Karpas-422 (cell line): ENCODE measurements at regions not wholly inside any gene's neighbourhood (a gene's known extent, or its start where the extent isn't known, plus 50 kb on each side); places are given as distances from the start of the nearest gene placed in this dataset.

Source experiments
- DNase-seq: peaks from one replicate; pipeline ENCODE4 v3.0.0-alpha.2; 2015
- H2AFZ ChIP-seq: fragments of 200-600 bp; sonication (generic); 2 replicates; pipeline ENCODE4 v1.6.1; 2014; ENCODE audit warnings: antibody characterized with exemption, low read length, mixed read lengths
- H3K27ac ChIP-seq: fragments of 200-600 bp; sonication (generic); 2 replicates; pipeline ENCODE4 v1.5.1; 2014; ENCODE audit warnings: mild to moderate bottlenecking, low read length, moderate library complexity
- H3K27me3 ChIP-seq: fragments of 200-600 bp; sonication (generic); 2 replicates; pipeline ENCODE4 v1.6.1; 2014; ENCODE audit warnings: low read length, mixed read lengths
- H3K36me3 ChIP-seq: fragments of 200-600 bp; sonication (generic); 2 replicates; pipeline ENCODE4 v1.6.1; 2014; ENCODE audit warnings: low read length, mixed read lengths; ENCODE audit not compliant: insufficient read depth
- H3K4me1 ChIP-seq: fragments of 200-600 bp; sonication (generic); 2 replicates; pipeline ENCODE4 v1.6.1; 2014; ENCODE audit warnings: mild to moderate bottlenecking, low read length, mixed read lengths
- H3K4me2 ChIP-seq: fragments of 200-600 bp; sonication (generic); 2 replicates; pipeline ENCODE4 v1.6.1; 2014; ENCODE audit warnings: low read length, low read depth, mild to moderate bottlenecking; ENCODE audit not compliant: poor library complexity, severe bottlenecking
- H3K4me3 ChIP-seq: fragments of 200-600 bp; sonication (generic); 2 replicates; pipeline ENCODE4 v1.5.1; 2014; ENCODE audit warnings: mild to moderate bottlenecking, antibody characterized with exemption, low read length, mixed read lengths
- H3K79me2 ChIP-seq: fragments of 200-600 bp; sonication (generic); 2 replicates; pipeline ENCODE4 v1.6.1; 2014; ENCODE audit warnings: mild to moderate bottlenecking, low read length, mixed read lengths
- H3K9ac ChIP-seq: fragments of 200-600 bp; sonication (generic); 2 replicates; pipeline ENCODE4 v1.6.0; 2014; ENCODE audit warnings: low read length
- H3K9me2 ChIP-seq: fragments of 200-600 bp; sonication (generic), shearing (Covaris generic); replicated peaks from 2 replicates; pipeline ENCODE4 v1.6.0; 2014; ENCODE audit warnings: mild to moderate bottlenecking, low read length, moderate library complexity; ENCODE audit not compliant: insufficient read depth
- H3K9me3 ChIP-seq: fragments of 300-700, 200-600 bp; sonication (generic); 2 replicates; pipeline ENCODE4 v1.6.1; 2014; ENCODE audit warnings: low read length, mixed read lengths
- H4K20me1 ChIP-seq: fragments of 200-600 bp; sonication (generic); 2 replicates; pipeline ENCODE4 v1.6.1; 2014; ENCODE audit warnings: mild to moderate bottlenecking, antibody characterized with exemption, low read length, low read depth; ENCODE audit not compliant: insufficient read depth

- no peak overlapping the region for H3K9ac ChIP-seq
- H3K4me1 ChIP-seq, result peaks cover under 1% of the 10 kb centered on the region; the same call in 1 of the 2 replicates
- no peak overlapping the region for H3K4me2 ChIP-seq
- no peaks in the 10 kb centered on the region for H3K79me2 ChIP-seq
- H4K20me1 ChIP-seq, result no peaks in the 10 kb centered on the region
- H3K27ac ChIP-seq, result no peak overlapping the region
- no peak for DNase-seq
- H3K4me3 ChIP-seq, result no peak overlapping the region
- H3K9me3 ChIP-seq, result no peaks in the 10 kb centered on the region
- no peaks in the 10 kb centered on the region for H3K9me2 ChIP-seq
- H3K27me3 ChIP-seq, result no peaks in the 10 kb centered on the region
- H2AFZ ChIP-seq, result no peak overlapping the region
- no peaks in the 10 kb centered on the region for H3K36me3 ChIP-seq
These were observed 148.9 kb upstream of the CPEB2 start for GRCh38 chr4:14853176-14853943.

DNA sequence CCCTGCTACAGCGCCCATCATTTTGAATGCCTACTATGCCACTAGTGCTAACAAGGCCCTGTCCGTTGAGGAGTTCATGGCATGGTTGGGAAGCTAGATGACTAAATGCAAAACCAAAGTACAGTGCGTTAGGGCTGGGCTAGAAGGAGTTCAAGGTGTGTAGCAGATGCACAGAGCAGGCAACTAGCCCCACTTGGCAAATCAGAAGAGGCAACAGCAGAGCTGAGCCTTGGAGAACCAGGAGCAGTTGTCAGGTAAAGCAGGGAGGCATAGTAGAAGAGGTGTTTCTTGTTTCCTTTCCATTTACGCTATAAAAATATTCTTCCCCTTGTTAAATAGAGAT lies 146.6 kb upstream of the CPEB2 start:
- Histone ChIP-seq H3K4me3 (no peak overlapping the region), H3K27me3 (no peaks in the 10 kb centered on the region), H3K79me2 (no peaks in the 10 kb centered on the region), H3K9me3 (no peaks in the 10 kb centered on the region), H3K27ac (no peak overlapping the region), H3K36me3 (no peaks in the 10 kb centered on the region), H3K4me1 (no peaks in the 10 kb centered on the region), H3K4me2 (no peak overlapping the region), H2AFZ (no peak overlapping the region), H3K9ac (no peak overlapping the region), H3K9me2 (no peaks in the 10 kb centered on the region), H4K20me1 (no peaks in the 10 kb centered on the region)
- no peak for DNase-seq

- H3K4me2 ChIP-seq, result no peak overlapping the region
- H2AFZ ChIP-seq, result no peak overlapping the region
- H3K9me2 ChIP-seq, result no peaks in the 10 kb centered on the region
- no peak overlapping the region for H3K27ac ChIP-seq
- H4K20me1 ChIP-seq, result no peaks in the 10 kb centered on the region
- H3K36me3 ChIP-seq, result no peaks in the 10 kb centered on the region
- H3K4me3 ChIP-seq, result no peak overlapping the region
- no peak overlapping the region for H3K9ac ChIP-seq
- H3K79me2 ChIP-seq, result no peaks in the 10 kb centered on the region
- H3K4me1 ChIP-seq, result no peaks in the 10 kb centered on the region
- no peaks in the 10 kb centered on the region for H3K9me3 ChIP-seq
- DNase-seq, result no peak
- no peaks in the 10 kb centered on the region for H3K27me3 ChIP-seq
These were observed 146.0 kb upstream of the CPEB2 start for GRCh38 chr4:14856062-14856933.

- no peak for DNase-seq
- Histone ChIP-seq H3K9me3 (no peaks in the 10 kb centered on the region), H3K79me2 (no peaks in the 10 kb centered on the region), H3K9me2 (no peaks in the 10 kb centered on the region), H3K36me3 (no peaks in the 10 kb centered on the region), H3K4me3 (no peak overlapping the region), H3K27me3 (no peaks in the 10 kb centered on the region), H3K4me2 (no peak overlapping the region), H3K4me1 (no peaks in the 10 kb centered on the region), H3K9ac (no peak overlapping the region), H3K27ac (no peak overlapping the region), H2AFZ (no peak overlapping the region), H4K20me1 (no peaks in the 10 kb centered on the region)
These were observed 145.4 kb upstream of the CPEB2 start for GRCh38 chr4:14856934-14857235.

GRCh38 chr4:14857475-14857874 lies 144.8 kb upstream of the CPEB2 start:
- no peaks in the 10 kb centered on the region for H3K9me2 ChIP-seq
- H3K36me3 ChIP-seq, result no peaks in the 10 kb centered on the region
- H4K20me1 ChIP-seq, result no peaks in the 10 kb centered on the region
- no peak for DNase-seq
- H3K79me2 ChIP-seq, result no peaks in the 10 kb centered on the region
- no peak overlapping the region for H3K4me3 ChIP-seq
- no peak overlapping the region for H3K27ac ChIP-seq
- no peaks in the 10 kb centered on the region for H3K9me3 ChIP-seq
- H3K9ac ChIP-seq, result no peak overlapping the region
- no peak overlapping the region for H3K4me2 ChIP-seq
- no peaks in the 10 kb centered on the region for H3K27me3 ChIP-seq
- no peaks in the 10 kb centered on the region for H3K4me1 ChIP-seq
- H2AFZ ChIP-seq, result no peak overlapping the region

DNA sequence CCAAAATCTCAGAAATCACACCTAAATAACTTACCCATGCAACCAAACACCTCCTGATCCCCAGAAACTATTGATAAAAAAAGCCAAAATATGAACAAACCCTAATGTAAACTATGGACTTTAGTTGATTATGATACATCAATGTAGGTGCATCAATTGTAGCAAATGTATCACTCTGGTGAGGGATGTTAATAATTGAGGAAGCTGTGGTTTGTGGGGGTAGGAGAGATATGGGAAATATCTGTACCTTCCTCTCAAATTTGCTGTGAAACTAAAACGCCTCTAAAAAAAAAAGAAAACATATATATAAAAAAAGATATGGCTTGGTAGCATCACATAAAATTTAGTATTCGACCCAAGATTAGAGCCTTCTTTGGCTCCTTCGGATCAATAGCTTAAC lies 144.3 kb upstream of the CPEB2 start:
- Histone ChIP-seq H3K4me3 (no peak overlapping the region), H4K20me1 (no peaks in the 10 kb centered on the region), H3K36me3 (no peaks in the 10 kb centered on the region), H3K4me2 (no peak overlapping the region), H3K4me1 (no peaks in the 10 kb centered on the region), H2AFZ (no peak overlapping the region), H3K27ac (no peak overlapping the region), H3K27me3 (no peaks in the 10 kb centered on the region), H3K79me2 (no peaks in the 10 kb centered on the region), H3K9me2 (no peaks in the 10 kb centered on the region), H3K9ac (no peak overlapping the region), H3K9me3 (no peaks in the 10 kb centered on the region)
- DNase-seq, result no peak

GRCh38 chr4:14862891-14863290 lies 139.4 kb upstream of the CPEB2 start:
- Histone ChIP-seq H2AFZ (no peak overlapping the region), H3K4me2 (no peak overlapping the region), H4K20me1 (no peaks in the 10 kb centered on the region), H3K9me3 (no peaks in the 10 kb centered on the region), H3K4me3 (no peak overlapping the region), H3K27ac (no peak overlapping the region), H3K36me3 (no peaks in the 10 kb centered on the region), H3K4me1 (no peaks in the 10 kb centered on the region), H3K9ac (no peak overlapping the region), H3K79me2 (no peaks in the 10 kb centered on the region), H3K27me3 (no peaks in the 10 kb centered on the region), H3K9me2 (no peaks in the 10 kb centered on the region)
- no peak for DNase-seq

- Histone ChIP-seq H2AFZ (no peak overlapping the region), H3K79me2 (no peaks in the 10 kb centered on the region), H3K4me2 (no peak overlapping the region), H3K27ac (no peak overlapping the region), H4K20me1 (no peaks in the 10 kb centered on the region), H3K9me2 (no peaks in the 10 kb centered on the region), H3K27me3 (no peaks in the 10 kb centered on the region), H3K4me3 (no peak overlapping the region), H3K4me1 (no peaks in the 10 kb centered on the region), H3K36me3 (no peaks in the 10 kb centered on the region), H3K9me3 (no peaks in the 10 kb centered on the region), H3K9ac (no peak overlapping the region)
- DNase-seq, result no peak
These were observed 138.6 kb upstream of the CPEB2 start for GRCh38 chr4:14863418-14864364.
